B cell (primary cell): ENCODE measurements at regions not wholly inside any gene's neighbourhood (a gene's known extent, or its start where the extent isn't known, plus 50 kb on each side); places are given as distances from the start of the nearest gene placed in this dataset.

Experiments
- ATAC-seq: fragments of 200-7000 bp; cut with Tn5 transposase; one replicate; pipeline ENCODE4 v1.10.0; 2021; ENCODE audit warnings: low read depth, mild to moderate bottlenecking, moderate number of reproducible peaks, moderate library complexity
- CTCF ChIA-PET: fragments of 350-600 bp; sonication (Branson Sonifier 250); formaldehyde crosslinking; loops from one replicate; lab custom pipeline; 2021; ENCODE audit warnings: antibody characterized with exemption, inconsistent platforms; lab: Charles Lee
- POLR2A ChIA-PET: fragments of 350-600 bp; sonication (Branson Sonifier 250); formaldehyde crosslinking; loops from one replicate; lab custom pipeline; 2021; ENCODE audit warnings: antibody characterized with exemption; lab: Charles Lee
- DNase-seq: peaks from one replicate; pipeline ENCODE4 v3.0.0; 2013
- H2AFZ ChIP-seq: 2 replicates; pipeline ENCODE4 v1.6.1; 2012; ENCODE audit warnings: mild to moderate bottlenecking, low read depth, low read length; ENCODE audit not compliant: insufficient read depth, poor library complexity, severe bottlenecking
- H3K27ac ChIP-seq, 2 donors: 1 replicate in 1 of 2; 2 replicates in 1 of 2; pipeline ENCODE4 v1.5.1; 2012 to 2013; ENCODE audit warnings: low read length in 2 of 2, mild to moderate bottlenecking in 2 of 2, moderate library complexity in 1 of 2
- H3K27me3 ChIP-seq, 4 experiments: fragments of 200-600 bp in 1 of 4; sonication (generic) in 1 of 4; replicated peaks in 1 of 4; 1 replicate in 2 of 4; 2 replicates in 2 of 4; pipeline versions ENCODE4 v1.6.1 to v1.7.0; 2013 to 2016; ENCODE audit warnings: low read length in 3 of 4, mild to moderate bottlenecking in 2 of 4, mixed read lengths in 1 of 4, moderate library complexity in 1 of 4; ENCODE audit not compliant: insufficient read depth in 4 of 4, control insufficient read depth in 3 of 4; ENCODE audit errors: control extremely low read depth in 1 of 4
- H3K36me3 ChIP-seq, 2 experiments: replicated peaks in 1 of 2; 1 replicate in 1 of 2; 2 replicates in 1 of 2; pipeline versions ENCODE4 v1.6.1 to v1.7.1; 2013; ENCODE audit warnings: low read length in 1 of 2; ENCODE audit not compliant: insufficient read depth in 2 of 2, control insufficient read depth in 1 of 2; ENCODE audit errors: control extremely low read depth in 1 of 2, extremely low read depth in 1 of 2
- H3K4me1 ChIP-seq, 2 donors: fragments of 200-600 bp in 1 of 2; sonication (generic) in 1 of 2; 1 replicate in 1 of 2; 2 replicates in 1 of 2; pipeline versions ENCODE4 v1.5.1 to v1.6.1; 2013 to 2017; ENCODE audit warnings: low read length in 2 of 2; ENCODE audit not compliant: control insufficient read depth in 2 of 2, insufficient read depth in 2 of 2
- H3K4me2 ChIP-seq: replicated peaks from 2 replicates; pipeline ENCODE3; 2012; ENCODE audit warnings: mild to moderate bottlenecking, low read depth, low read length; ENCODE audit not compliant: poor library complexity, severe bottlenecking
- H3K4me3 ChIP-seq, 5 experiments: fragments of 200-600 bp in 1 of 5; sonication (generic) in 1 of 5; 1 replicate in 3 of 5; 2 replicates in 2 of 5; pipeline versions ENCODE4 v1.5.1 to v1.7.0; 2011 to 2016; ENCODE audit warnings: low read length in 4 of 5, mild to moderate bottlenecking in 4 of 5, low read depth in 2 of 5, control low read depth in 1 of 5, moderate library complexity in 1 of 5; ENCODE audit not compliant: insufficient read depth in 1 of 5; ENCODE audit errors: control extremely low read depth in 1 of 5, extremely low read depth in 1 of 5
- H3K79me2 ChIP-seq: fragments of 200-600 bp; sonication (generic); one replicate; pipeline ENCODE4 v1.6.0; 2016; ENCODE audit warnings: low read length; ENCODE audit not compliant: control insufficient read depth, insufficient read depth
- H3K9ac ChIP-seq: fragments of 200-600 bp; sonication (generic); 2 replicates; pipeline ENCODE4 v1.6.1; 2017; ENCODE audit warnings: mild to moderate bottlenecking, low read length, moderate library complexity
- H3K9me3 ChIP-seq, 3 donors: one replicate each; pipeline versions ENCODE4 v1.6.1 to v1.7.1; 2013; ENCODE audit warnings: low read length in 2 of 3; ENCODE audit not compliant: control insufficient read depth in 2 of 3, insufficient read depth in 1 of 3; ENCODE audit errors: control extremely low read depth in 1 of 3
- H4K20me1 ChIP-seq: 2 replicates; pipeline ENCODE4 v1.6.0; 2012; ENCODE audit warnings: mild to moderate bottlenecking, low read length; ENCODE audit not compliant: insufficient read depth, control insufficient read depth, poor library complexity, severe bottlenecking
- H3K27ac Mint-ChIP-seq: one replicate; pipeline ENCODE4 v1.8.0; 2021; ENCODE audit warnings: mixed read lengths
- H3K27me3 Mint-ChIP-seq: one replicate; pipeline ENCODE4 v1.8.0; 2021; ENCODE audit warnings: mixed read lengths
- H3K4me1 Mint-ChIP-seq: one replicate; pipeline ENCODE4 v1.8.0; 2021; ENCODE audit warnings: mixed read lengths
- H3K4me3 Mint-ChIP-seq: one replicate; pipeline ENCODE4 v1.8.0; 2021; ENCODE audit warnings: mixed read lengths
- H3K9me3 Mint-ChIP-seq: one replicate; pipeline ENCODE4 v1.8.0; 2022; ENCODE audit warnings: mixed read lengths; ENCODE audit not compliant: insufficient read depth
- EZH2 ChIP-seq: IDR thresholded peaks from 2 replicates; pipeline ENCODE4 v1.6.1; 2012; ENCODE audit warnings: borderline replicate concordance, low read depth, mild to moderate bottlenecking, moderate library complexity, low read length; ENCODE audit not compliant: insufficient read depth, poor library complexity, severe bottlenecking
- WGBS: methylation state at CpG from one replicate; pipeline ENCODE4 v1.1.5; 2013; ENCODE audit warnings: missing lambda C conversion rate; ENCODE audit not compliant: insufficient coverage; 5-methylcytosine and 5-hydroxymethylcytosine counted together
- intact Hi-C: fragments of 100-400 bp; cut with micrococcal nuclease; formaldehyde crosslinking; loops from one replicate; pipeline ENCODE4 v1.10.0; 2022
- TF ChIP-seq, protein P1 (sequence below): fragments of 200-600 bp; IDR thresholded peaks from one replicate; pipeline ENCODE4 v1.8.0; 2022; ENCODE audit warnings: antibody characterized with exemption, mild to moderate bottlenecking

DNA sequence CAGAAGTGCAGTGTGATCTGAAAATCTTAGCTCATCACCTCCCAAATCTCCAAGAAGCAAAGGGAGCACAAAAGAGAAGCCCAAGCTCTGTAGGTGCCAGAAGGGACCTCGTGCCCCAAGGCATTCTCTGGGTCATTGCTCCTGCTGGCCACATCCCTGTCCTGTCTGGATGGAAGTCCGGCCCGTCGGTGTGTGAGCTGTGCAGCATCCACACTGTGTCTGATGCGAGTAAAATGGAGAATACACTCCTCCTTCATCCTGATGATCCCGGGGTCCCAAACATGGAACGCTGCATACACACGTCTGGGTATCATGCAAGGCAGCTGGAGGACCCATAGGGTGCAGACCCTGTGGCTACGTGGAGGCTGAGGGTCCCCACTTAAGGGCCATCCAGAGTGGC, 851.4 kb downstream of the GALR1 start:
- Histone ChIP-seq H4K20me1 (no peaks in the 10 kb centered on the region), H2AFZ (no peak overlapping the region), H3K9me3 (peaks cover 0 to 27% (median 0%) of the 10 kb centered on the region in 3 donors), H3K79me2 (no peaks in the 10 kb centered on the region), H3K36me3 (no peaks in the 10 kb centered on the region), H3K27me3 (no peaks in the 10 kb centered on the region), H3K9ac (no peak overlapping the region), H3K4me2 (no peak overlapping the region), H3K27ac (no peak overlapping the region), H3K4me3 (no peak overlapping the region), H3K4me1 (no peaks in the 10 kb centered on the region)
- intact Hi-C loops, result no loop called here
- TF ChIP-seq EZH2, result no peak
- TF ChIP-seq, protein P1, sequence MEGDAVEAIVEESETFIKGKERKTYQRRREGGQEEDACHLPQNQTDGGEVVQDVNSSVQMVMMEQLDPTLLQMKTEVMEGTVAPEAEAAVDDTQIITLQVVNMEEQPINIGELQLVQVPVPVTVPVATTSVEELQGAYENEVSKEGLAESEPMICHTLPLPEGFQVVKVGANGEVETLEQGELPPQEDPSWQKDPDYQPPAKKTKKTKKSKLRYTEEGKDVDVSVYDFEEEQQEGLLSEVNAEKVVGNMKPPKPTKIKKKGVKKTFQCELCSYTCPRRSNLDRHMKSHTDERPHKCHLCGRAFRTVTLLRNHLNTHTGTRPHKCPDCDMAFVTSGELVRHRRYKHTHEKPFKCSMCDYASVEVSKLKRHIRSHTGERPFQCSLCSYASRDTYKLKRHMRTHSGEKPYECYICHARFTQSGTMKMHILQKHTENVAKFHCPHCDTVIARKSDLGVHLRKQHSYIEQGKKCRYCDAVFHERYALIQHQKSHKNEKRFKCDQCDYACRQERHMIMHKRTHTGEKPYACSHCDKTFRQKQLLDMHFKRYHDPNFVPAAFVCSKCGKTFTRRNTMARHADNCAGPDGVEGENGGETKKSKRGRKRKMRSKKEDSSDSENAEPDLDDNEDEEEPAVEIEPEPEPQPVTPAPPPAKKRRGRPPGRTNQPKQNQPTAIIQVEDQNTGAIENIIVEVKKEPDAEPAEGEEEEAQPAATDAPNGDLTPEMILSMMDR, result no peak
- no peaks in the 10 kb centered on the region for H3K27me3 Mint-ChIP-seq
- H3K27ac Mint-ChIP-seq, result no peak overlapping the region
- ChIA-PET POLR2A (no interaction called here), CTCF (no interaction called here)
- no peak for ATAC-seq
- DNase-seq, result no peak
- WGBS, result 89% methylated on average over 8 of the region's 9 CpGs
- H3K4me3 Mint-ChIP-seq, result no peak overlapping the region
- H3K9me3 Mint-ChIP-seq, result peaks cover 6% of the 10 kb centered on the region
- H3K4me1 Mint-ChIP-seq, result no peaks in the 10 kb centered on the region

DNA sequence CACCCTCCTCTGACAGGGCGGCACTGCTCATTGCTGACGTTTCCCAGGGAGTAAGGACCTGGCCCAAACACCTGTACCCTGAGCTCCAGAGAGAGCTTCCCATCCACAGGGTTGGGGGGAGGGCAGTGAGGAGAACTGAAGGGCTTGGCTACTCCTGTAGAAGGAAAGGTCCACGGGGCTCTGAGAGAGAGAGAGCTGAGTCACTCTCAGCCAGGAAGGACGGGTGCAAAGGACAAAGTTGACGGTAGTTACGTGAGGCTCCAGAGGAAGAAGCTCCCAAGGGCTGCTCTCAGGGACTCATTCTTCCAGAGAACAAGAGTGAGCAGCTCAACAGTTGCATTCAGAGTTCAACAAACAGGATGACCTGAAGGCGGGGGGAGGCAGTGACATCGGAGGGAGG, 852.5 kb downstream of the GALR1 start:
- Histone ChIP-seq H3K9me3 (peaks cover 0 to 25% (median 0%) of the 10 kb centered on the region in 3 donors), H4K20me1 (no peaks in the 10 kb centered on the region), H3K4me2 (no peak overlapping the region), H3K9ac (no peak overlapping the region), H3K4me3 (no peak overlapping the region), H3K79me2 (no peaks in the 10 kb centered on the region), H3K36me3 (no peaks in the 10 kb centered on the region), H2AFZ (no peak overlapping the region), H3K27ac (no peak overlapping the region), H3K27me3 (no peaks in the 10 kb centered on the region), H3K4me1 (no peaks in the 10 kb centered on the region)
- ChIA-PET CTCF (no interaction called here), POLR2A (no interaction called here)
- DNase-seq (no peak), ATAC-seq (no peak)
- no peak overlapping the region for H3K27ac Mint-ChIP-seq
- no peaks in the 10 kb centered on the region for H3K27me3 Mint-ChIP-seq
- no peak overlapping the region for H3K4me3 Mint-ChIP-seq
- intact Hi-C loops, result no loop called here
- 88% methylated on average over 7 of the region's 8 CpGs for WGBS
- H3K4me1 Mint-ChIP-seq, result no peaks in the 10 kb centered on the region
- H3K9me3 Mint-ChIP-seq, result peaks cover 8% of the 10 kb centered on the region
- no peak for TF ChIP-seq EZH2
- TF ChIP-seq, protein P1, result no peak
